Natural killer cell (primary cell): ENCODE measurements at regions not wholly inside any gene's neighbourhood (a gene's known extent, or its start where the extent isn't known, plus 50 kb on each side); places are given as distances from the start of the nearest gene placed in this dataset.
A peak's percentile ranks its signal among the peaks of the same experiment; 100 is the strongest.

ENCODE experiments used
- ATAC-seq, 3 donors: fragments of 150-1000 bp in 2 of 3; fragments of 200-7000 bp in 1 of 3; cut with Tn5 transposase; 1 replicate in 1 of 3; 2 replicates in 2 of 3; pipeline ENCODE4 v1.10.0; 2021; ENCODE audit warnings: mild to moderate bottlenecking in 2 of 3, moderate library complexity in 2 of 3
- DNase-seq, 2 donors: peaks; one replicate each; pipeline versions ENCODE4 v3.0.0 to v3.0.0-alpha.2; 2013 to 2021; ENCODE audit warnings: mixed read lengths in 1 of 2
- H3K27ac ChIP-seq: one replicate; pipeline ENCODE4 v1.5.1; 2013; ENCODE audit warnings: mild to moderate bottlenecking, low read length
- H3K27me3 ChIP-seq: one replicate; pipeline ENCODE4 v1.6.1; 2013; ENCODE audit warnings: low read length; ENCODE audit not compliant: control insufficient read depth, insufficient read depth
- H3K36me3 ChIP-seq: one replicate; pipeline ENCODE4 v1.6.1; 2013; ENCODE audit warnings: low read length; ENCODE audit not compliant: control insufficient read depth, insufficient read depth
- H3K4me1 ChIP-seq: one replicate; pipeline ENCODE4 v1.6.1; 2013; ENCODE audit warnings: low read length; ENCODE audit not compliant: control insufficient read depth, insufficient read depth
- H3K4me3 ChIP-seq: one replicate; pipeline ENCODE4 v1.5.1; 2013; ENCODE audit warnings: low read length
- H3K9me3 ChIP-seq: one replicate; pipeline ENCODE4 v1.6.1; 2013; ENCODE audit warnings: low read length; ENCODE audit not compliant: control insufficient read depth, insufficient read depth
- H3K27ac Mint-ChIP-seq, 2 donors: one replicate each; pipeline ENCODE4 v1.8.0; 2022; ENCODE audit warnings: mild to moderate bottlenecking in 2 of 2, mixed read lengths in 2 of 2, moderate library complexity in 1 of 2
- H3K27me3 Mint-ChIP-seq, 2 donors: one replicate each; pipeline ENCODE4 v1.8.0; 2022; ENCODE audit warnings: low read depth in 2 of 2, mixed read lengths in 2 of 2
- H3K36me3 Mint-ChIP-seq: one replicate; pipeline ENCODE4 v1.8.0; 2022; ENCODE audit warnings: mixed read lengths
- H3K4me1 Mint-ChIP-seq, 2 donors: one replicate each; pipeline ENCODE4 v1.8.0; 2022; ENCODE audit warnings: mixed read lengths in 2 of 2
- H3K4me3 Mint-ChIP-seq: one replicate; pipeline ENCODE4 v1.8.0; 2022; ENCODE audit warnings: mild to moderate bottlenecking, moderate library complexity, mixed read lengths
- H3K9me3 Mint-ChIP-seq, 2 donors: one replicate each; pipeline ENCODE4 v1.8.0; 2022; ENCODE audit warnings: mixed read lengths in 2 of 2
- WGBS: methylation state at CpG from one replicate; pipeline ENCODE4 v1.1.7; 2013; ENCODE audit warnings: missing lambda C conversion rate; ENCODE audit not compliant: insufficient coverage; 5-methylcytosine and 5-hydroxymethylcytosine counted together
- intact Hi-C: fragments of 100-400 bp; cut with micrococcal nuclease; formaldehyde crosslinking; loops from one replicate; pipeline ENCODE4 v1.14.2; 2022
- TF ChIP-seq, protein P1 (sequence below): fragments of 200-600 bp; IDR thresholded peaks from one replicate; pipeline ENCODE4 v1.8.0; 2022; ENCODE audit warnings: antibody characterized with exemption

GRCh38 chr10:80924063-80924952, 386.6 kb downstream of the SH2D4B start:
- H3K27me3 Mint-ChIP-seq = peaks cover 0 to 4% of the 10 kb centered on the region in 2 donors
- DNase-seq (peak in 1 of 2 donors; percentile 37), ATAC-seq (no peak)
- H3K4me3 Mint-ChIP-seq = no peak overlapping the region
- no peak overlapping the region for H3K4me3 ChIP-seq
- intact Hi-C loops = no loop called here
- 53% methylated on average over 6 of the region's 7 CpGs for WGBS
- peaks cover 9% of the 10 kb centered on the region for H3K36me3 Mint-ChIP-seq
- no peaks in the 10 kb centered on the region for H3K9me3 Mint-ChIP-seq
- H3K36me3 ChIP-seq = no peaks in the 10 kb centered on the region
- TF ChIP-seq, protein P1, sequence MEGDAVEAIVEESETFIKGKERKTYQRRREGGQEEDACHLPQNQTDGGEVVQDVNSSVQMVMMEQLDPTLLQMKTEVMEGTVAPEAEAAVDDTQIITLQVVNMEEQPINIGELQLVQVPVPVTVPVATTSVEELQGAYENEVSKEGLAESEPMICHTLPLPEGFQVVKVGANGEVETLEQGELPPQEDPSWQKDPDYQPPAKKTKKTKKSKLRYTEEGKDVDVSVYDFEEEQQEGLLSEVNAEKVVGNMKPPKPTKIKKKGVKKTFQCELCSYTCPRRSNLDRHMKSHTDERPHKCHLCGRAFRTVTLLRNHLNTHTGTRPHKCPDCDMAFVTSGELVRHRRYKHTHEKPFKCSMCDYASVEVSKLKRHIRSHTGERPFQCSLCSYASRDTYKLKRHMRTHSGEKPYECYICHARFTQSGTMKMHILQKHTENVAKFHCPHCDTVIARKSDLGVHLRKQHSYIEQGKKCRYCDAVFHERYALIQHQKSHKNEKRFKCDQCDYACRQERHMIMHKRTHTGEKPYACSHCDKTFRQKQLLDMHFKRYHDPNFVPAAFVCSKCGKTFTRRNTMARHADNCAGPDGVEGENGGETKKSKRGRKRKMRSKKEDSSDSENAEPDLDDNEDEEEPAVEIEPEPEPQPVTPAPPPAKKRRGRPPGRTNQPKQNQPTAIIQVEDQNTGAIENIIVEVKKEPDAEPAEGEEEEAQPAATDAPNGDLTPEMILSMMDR = no peak
- H3K4me1 ChIP-seq = no peaks in the 10 kb centered on the region
- H3K9me3 ChIP-seq = no peaks in the 10 kb centered on the region
- no peaks in the 10 kb centered on the region for H3K27me3 ChIP-seq
- no peak overlapping the region for H3K27ac Mint-ChIP-seq
- no peak overlapping the region for H3K27ac ChIP-seq
- no peaks in the 10 kb centered on the region for H3K4me1 Mint-ChIP-seq

- Histone ChIP-seq H3K27me3 (no peaks in the 10 kb centered on the region), H3K4me3 (no peak overlapping the region), H3K27ac (no peak overlapping the region), H3K9me3 (no peaks in the 10 kb centered on the region), H3K4me1 (no peaks in the 10 kb centered on the region), H3K36me3 (no peaks in the 10 kb centered on the region)
- no peaks in the 10 kb centered on the region for H3K9me3 Mint-ChIP-seq
- H3K27ac Mint-ChIP-seq = no peak overlapping the region
- intact Hi-C loops = no loop called here
- H3K27me3 Mint-ChIP-seq = no peaks in the 10 kb centered on the region
- 83% methylated on average over 5 of the region's 5 CpGs for WGBS
- TF ChIP-seq, protein P1 = no peak
- H3K4me1 Mint-ChIP-seq = no peaks in the 10 kb centered on the region
- H3K36me3 Mint-ChIP-seq = peaks cover 9% of the 10 kb centered on the region
- ATAC-seq (no peak), DNase-seq (no peak)
- no peak overlapping the region for H3K4me3 Mint-ChIP-seq
These were observed 389.8 kb downstream of the SH2D4B start for GRCh38 chr10:80927419-80928078.

DNA sequence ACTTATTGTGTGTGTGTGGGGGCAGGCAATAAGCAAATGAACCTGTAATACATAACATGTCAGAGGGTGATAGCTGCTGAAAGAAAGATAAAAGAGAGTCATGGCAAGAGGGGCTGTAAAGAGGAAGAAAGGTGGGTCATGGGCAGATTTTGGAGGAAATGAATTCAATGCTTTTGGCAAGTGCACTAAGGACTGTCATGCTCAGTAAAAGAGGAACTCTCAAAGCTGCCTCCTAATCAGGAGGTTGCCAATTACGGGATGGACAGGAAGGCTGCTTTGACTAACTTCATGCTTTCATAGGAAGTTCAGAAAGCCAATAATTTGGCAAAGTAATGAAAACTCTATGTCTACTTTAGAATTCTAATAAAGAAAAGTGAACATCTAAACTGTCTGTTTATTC, 401.2 kb downstream of the SH2D4B start:
- Histone ChIP-seq H3K4me1 (no peaks in the 10 kb centered on the region), H3K27me3 (no peaks in the 10 kb centered on the region), H3K9me3 (no peaks in the 10 kb centered on the region), H3K27ac (no peak overlapping the region), H3K36me3 (no peaks in the 10 kb centered on the region), H3K4me3 (no peak overlapping the region)
- Mint-ChIP-seq H3K36me3 (no peaks in the 10 kb centered on the region), H3K4me3 (no peak overlapping the region), H3K4me1 (peaks cover 0 to 4% of the 10 kb centered on the region in 2 donors), H3K27ac (no peak overlapping the region), H3K9me3 (no peaks in the 10 kb centered on the region), H3K27me3 (peaks cover 0 to 3% of the 10 kb centered on the region in 2 donors)
- DNase-seq (no peak), ATAC-seq (no peak)
- TF ChIP-seq, protein P1 = no peak
- intact Hi-C loops = no loop called here
- 0% methylated on average over 1 of the region's 1 CpG for WGBS
